ENCODE measurements at regions not wholly inside any gene's neighbourhood (a gene's known extent, or its start where the extent isn't known, plus 50 kb on each side); places are given as distances from the start of the nearest gene placed in this dataset.

GRCh38 chr12:67475725-67476124, 172.8 kb upstream of the DYRK2 start:
- no peak for TF ChIP-seq CTCF (conservative IDR thresholded peaks at IDR 0.05 in 1 of 2, IDR thresholded peaks at IDR 0.05 in 1 of 2; ENCODE audit: extremely low read depth in 1 of 2, insufficient read depth in 1 of 2, low read depth in 1 of 2, low read length in 2 of 2)
- TF ChIP-seq EZH2 (IDR thresholded peaks at IDR 0.05; ENCODE audit: borderline replicate concordance, low read length): no peak
